ENCODE measurements at regions not wholly inside any gene's neighbourhood (a gene's known extent, or its start where the extent isn't known, plus 50 kb on each side); places are given as distances from the start of the nearest gene placed in this dataset.

- no peaks in the 10 kb centered on the region for H3K79me2 ChIP-seq (replicated peaks; ENCODE audit: insufficient read depth, low read length)
- no peak overlapping the region for H3K4me2 ChIP-seq (ENCODE audit: low read length)
- H3K9me2 ChIP-seq (ENCODE audit: insufficient read depth, low read length), result no peaks in the 10 kb centered on the region
- H2AFZ ChIP-seq (ENCODE audit: low read depth, low read length), result no peak overlapping the region
- no peaks in the 10 kb centered on the region for H4K20me1 ChIP-seq (ENCODE audit: insufficient read depth)
- H3K9me3 ChIP-seq (ENCODE audit: low read length), result no peaks in the 10 kb centered on the region
- TF ChIP-seq EZH2 (IDR thresholded peaks at IDR 0.05; ENCODE audit: borderline replicate concordance, insufficient read depth, low read length, poor library complexity, severe bottlenecking), result no peak
- no peak for TF ChIP-seq REST (IDR thresholded peaks at IDR 0.05; ENCODE audit: borderline replicate concordance)
- no peak for TF ChIP-seq MXI1 (conservative IDR thresholded peaks at IDR 0.05; ENCODE audit: poor library complexity, severe bottlenecking)
- TF ChIP-seq SMC3 (conservative IDR thresholded peaks at IDR 0.05; ENCODE audit: poor library complexity), result no peak
- no peak for TF ChIP-seq TAF1 (IDR thresholded peaks at IDR 0.05; ENCODE audit: low read depth)
- no peak for TF ChIP-seq EP300 (conservative IDR thresholded peaks at IDR 0.05; ENCODE audit: poor library complexity, severe bottlenecking)
- no peak for TF ChIP-seq RAD21 (conservative IDR thresholded peaks at IDR 0.05)
- TF ChIP-seq, protein P1, sequence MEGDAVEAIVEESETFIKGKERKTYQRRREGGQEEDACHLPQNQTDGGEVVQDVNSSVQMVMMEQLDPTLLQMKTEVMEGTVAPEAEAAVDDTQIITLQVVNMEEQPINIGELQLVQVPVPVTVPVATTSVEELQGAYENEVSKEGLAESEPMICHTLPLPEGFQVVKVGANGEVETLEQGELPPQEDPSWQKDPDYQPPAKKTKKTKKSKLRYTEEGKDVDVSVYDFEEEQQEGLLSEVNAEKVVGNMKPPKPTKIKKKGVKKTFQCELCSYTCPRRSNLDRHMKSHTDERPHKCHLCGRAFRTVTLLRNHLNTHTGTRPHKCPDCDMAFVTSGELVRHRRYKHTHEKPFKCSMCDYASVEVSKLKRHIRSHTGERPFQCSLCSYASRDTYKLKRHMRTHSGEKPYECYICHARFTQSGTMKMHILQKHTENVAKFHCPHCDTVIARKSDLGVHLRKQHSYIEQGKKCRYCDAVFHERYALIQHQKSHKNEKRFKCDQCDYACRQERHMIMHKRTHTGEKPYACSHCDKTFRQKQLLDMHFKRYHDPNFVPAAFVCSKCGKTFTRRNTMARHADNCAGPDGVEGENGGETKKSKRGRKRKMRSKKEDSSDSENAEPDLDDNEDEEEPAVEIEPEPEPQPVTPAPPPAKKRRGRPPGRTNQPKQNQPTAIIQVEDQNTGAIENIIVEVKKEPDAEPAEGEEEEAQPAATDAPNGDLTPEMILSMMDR (IDR thresholded peaks at IDR 0.05; ENCODE audit: poor library complexity, severe bottlenecking), result no peak
- no peak for TF ChIP-seq POLR2AphosphoS5 (IDR thresholded peaks at IDR 0.05)
- no peak overlapping the region for H3K9ac ChIP-seq (ENCODE audit: low read length)
- H3K4me3 ChIP-seq (ENCODE audit: low read length), result no peak overlapping the region
- no peaks in the 10 kb centered on the region for H3K27me3 ChIP-seq (ENCODE audit: insufficient read depth, low read depth, low read length)
- no peaks in the 10 kb centered on the region for H3K36me3 ChIP-seq (ENCODE audit: insufficient read depth, low read length)
- no peaks in the 10 kb centered on the region for H3F3A ChIP-seq (ENCODE audit: insufficient read depth, low read length, poor library complexity, severe bottlenecking)
- no peak overlapping the region for H3K27ac ChIP-seq (ENCODE audit: low read length)
Measured at GRCh38 chr4:57989430-57989829, 879.2 kb upstream of the IGFBP7 start.

DNA sequence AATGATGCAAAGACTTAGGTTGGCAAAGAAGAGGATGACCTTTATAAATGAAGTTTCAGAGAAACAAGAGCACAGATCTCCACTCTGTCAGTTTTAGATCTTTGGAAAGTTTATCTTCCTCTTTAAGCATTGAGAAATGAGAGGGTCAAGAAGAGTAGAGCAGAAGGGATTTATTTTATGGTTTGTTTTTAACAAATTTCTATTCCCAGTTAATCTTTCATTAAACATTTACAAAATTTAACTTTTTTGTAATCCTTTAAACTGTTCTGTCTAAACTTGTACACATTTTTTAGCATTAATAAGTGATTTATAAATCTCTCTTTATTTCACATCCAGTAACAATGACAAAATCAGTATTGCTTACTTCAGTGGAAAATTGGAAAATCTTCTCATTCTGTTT is 875.0 kb upstream of the IGFBP7 start:
- Histone ChIP-seq H2AFZ (ENCODE audit: low read depth, low read length) (no peak overlapping the region), H3F3A (ENCODE audit: insufficient read depth, low read length, poor library complexity, severe bottlenecking) (no peaks in the 10 kb centered on the region), H4K20me1 (ENCODE audit: insufficient read depth) (no peaks in the 10 kb centered on the region), H3K79me2 (replicated peaks; ENCODE audit: insufficient read depth, low read length) (no peaks in the 10 kb centered on the region), H3K4me2 (ENCODE audit: low read length) (no peak overlapping the region), H3K9me2 (ENCODE audit: insufficient read depth, low read length) (no peaks in the 10 kb centered on the region), H3K27ac (ENCODE audit: low read length) (no peak overlapping the region), H3K9me3 (ENCODE audit: low read length) (no peaks in the 10 kb centered on the region), H3K9ac (ENCODE audit: low read length) (no peak overlapping the region), H3K27me3 (ENCODE audit: insufficient read depth, low read depth, low read length) (no peaks in the 10 kb centered on the region), H3K36me3 (ENCODE audit: insufficient read depth, low read length) (no peaks in the 10 kb centered on the region), H3K4me3 (ENCODE audit: low read length) (no peak overlapping the region)
- no peak for TF ChIP-seq EP300 (conservative IDR thresholded peaks at IDR 0.05; ENCODE audit: poor library complexity, severe bottlenecking)
- TF ChIP-seq SMC3 (conservative IDR thresholded peaks at IDR 0.05; ENCODE audit: poor library complexity), result no peak
- no peak for TF ChIP-seq TAF1 (IDR thresholded peaks at IDR 0.05; ENCODE audit: low read depth)
- TF ChIP-seq POLR2AphosphoS5 (IDR thresholded peaks at IDR 0.05), result no peak
- TF ChIP-seq, protein P1 (IDR thresholded peaks at IDR 0.05; ENCODE audit: poor library complexity, severe bottlenecking), result no peak
- TF ChIP-seq REST (IDR thresholded peaks at IDR 0.05; ENCODE audit: borderline replicate concordance), result no peak
- TF ChIP-seq EZH2 (IDR thresholded peaks at IDR 0.05; ENCODE audit: borderline replicate concordance, insufficient read depth, low read length, poor library complexity, severe bottlenecking), result no peak
- TF ChIP-seq RAD21 (conservative IDR thresholded peaks at IDR 0.05), result no peak
- no peak for TF ChIP-seq MXI1 (conservative IDR thresholded peaks at IDR 0.05; ENCODE audit: poor library complexity, severe bottlenecking)
